IMR-90 (cell line): ENCODE measurements at regions not wholly inside any gene's neighbourhood (a gene's known extent, or its start where the extent isn't known, plus 50 kb on each side); places are given as distances from the start of the nearest gene placed in this dataset.

ENCODE experiments used
- CEBPB ChIP-seq: IDR thresholded peaks from 2 replicates; pipeline ENCODE4 v1.6.1; 2012; ENCODE audit warnings: low read depth, low read length, improper control_type of control experiment
- POLR2A ChIP-seq: IDR thresholded peaks from 2 replicates; pipeline ENCODE4 v1.6.1; 2012; ENCODE audit warnings: mild to moderate bottlenecking, low read depth, low read length
- RCOR1 ChIP-seq: IDR thresholded peaks from 2 replicates; pipeline ENCODE4 v1.6.1; 2012; ENCODE audit warnings: mild to moderate bottlenecking, low read length, improper control_type of control experiment; ENCODE audit not compliant: insufficient replicate concordance
- TF ChIP-seq, protein P1 (sequence below): conservative IDR thresholded peaks from 2 replicates; pipeline ENCODE4 v1.5.1; 2012; ENCODE audit warnings: mild to moderate bottlenecking, low read depth, low read length, improper control_type of control experiment
- TF ChIP-seq, protein P2 (sequence below): fragments of 150-350 bp; IDR thresholded peaks from 2 replicates; pipeline ENCODE4 v1.6.1; 2016; ENCODE audit warnings: low read depth, mild to moderate bottlenecking, low read length, moderate library complexity, borderline replicate concordance

DNA sequence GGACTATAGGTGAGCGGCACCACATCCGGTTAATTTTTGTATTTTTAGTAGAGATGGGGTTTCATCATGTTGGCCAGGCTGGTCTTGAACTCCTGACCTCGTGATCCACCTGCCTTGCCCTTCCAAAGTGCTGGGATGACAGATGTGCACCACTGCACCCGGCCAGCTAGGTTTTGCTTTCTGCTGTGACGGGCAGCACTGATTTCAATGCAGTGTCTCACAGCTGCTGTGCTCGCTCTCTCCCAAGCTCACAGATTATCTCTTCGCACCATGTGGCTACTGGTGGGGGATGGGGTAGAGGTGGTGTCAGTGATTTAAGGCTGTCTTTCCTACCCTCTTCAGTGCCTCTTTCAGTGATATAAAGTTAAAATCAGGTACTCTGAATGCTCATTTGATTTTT is 909.1 kb downstream of the TRHDE start:
- TF ChIP-seq POLR2A (no peak), RCOR1 (no peak), CEBPB (no peak)
- TF ChIP-seq, protein P1, sequence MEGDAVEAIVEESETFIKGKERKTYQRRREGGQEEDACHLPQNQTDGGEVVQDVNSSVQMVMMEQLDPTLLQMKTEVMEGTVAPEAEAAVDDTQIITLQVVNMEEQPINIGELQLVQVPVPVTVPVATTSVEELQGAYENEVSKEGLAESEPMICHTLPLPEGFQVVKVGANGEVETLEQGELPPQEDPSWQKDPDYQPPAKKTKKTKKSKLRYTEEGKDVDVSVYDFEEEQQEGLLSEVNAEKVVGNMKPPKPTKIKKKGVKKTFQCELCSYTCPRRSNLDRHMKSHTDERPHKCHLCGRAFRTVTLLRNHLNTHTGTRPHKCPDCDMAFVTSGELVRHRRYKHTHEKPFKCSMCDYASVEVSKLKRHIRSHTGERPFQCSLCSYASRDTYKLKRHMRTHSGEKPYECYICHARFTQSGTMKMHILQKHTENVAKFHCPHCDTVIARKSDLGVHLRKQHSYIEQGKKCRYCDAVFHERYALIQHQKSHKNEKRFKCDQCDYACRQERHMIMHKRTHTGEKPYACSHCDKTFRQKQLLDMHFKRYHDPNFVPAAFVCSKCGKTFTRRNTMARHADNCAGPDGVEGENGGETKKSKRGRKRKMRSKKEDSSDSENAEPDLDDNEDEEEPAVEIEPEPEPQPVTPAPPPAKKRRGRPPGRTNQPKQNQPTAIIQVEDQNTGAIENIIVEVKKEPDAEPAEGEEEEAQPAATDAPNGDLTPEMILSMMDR = no peak
- TF ChIP-seq, protein P2, sequence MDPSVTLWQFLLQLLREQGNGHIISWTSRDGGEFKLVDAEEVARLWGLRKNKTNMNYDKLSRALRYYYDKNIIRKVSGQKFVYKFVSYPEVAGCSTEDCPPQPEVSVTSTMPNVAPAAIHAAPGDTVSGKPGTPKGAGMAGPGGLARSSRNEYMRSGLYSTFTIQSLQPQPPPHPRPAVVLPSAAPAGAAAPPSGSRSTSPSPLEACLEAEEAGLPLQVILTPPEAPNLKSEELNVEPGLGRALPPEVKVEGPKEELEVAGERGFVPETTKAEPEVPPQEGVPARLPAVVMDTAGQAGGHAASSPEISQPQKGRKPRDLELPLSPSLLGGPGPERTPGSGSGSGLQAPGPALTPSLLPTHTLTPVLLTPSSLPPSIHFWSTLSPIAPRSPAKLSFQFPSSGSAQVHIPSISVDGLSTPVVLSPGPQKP = no peak
